Left kidney (tissue), 1 donor: ENCODE measurements at regions not wholly inside any gene's neighbourhood (a gene's known extent, or its start where the extent isn't known, plus 50 kb on each side); places are given as distances from the start of the nearest gene placed in this dataset.

ENCODE experiments used
- DNase-seq: peaks from one replicate; pipeline ENCODE4 v3.0.0-alpha.2; 2013

DNA sequence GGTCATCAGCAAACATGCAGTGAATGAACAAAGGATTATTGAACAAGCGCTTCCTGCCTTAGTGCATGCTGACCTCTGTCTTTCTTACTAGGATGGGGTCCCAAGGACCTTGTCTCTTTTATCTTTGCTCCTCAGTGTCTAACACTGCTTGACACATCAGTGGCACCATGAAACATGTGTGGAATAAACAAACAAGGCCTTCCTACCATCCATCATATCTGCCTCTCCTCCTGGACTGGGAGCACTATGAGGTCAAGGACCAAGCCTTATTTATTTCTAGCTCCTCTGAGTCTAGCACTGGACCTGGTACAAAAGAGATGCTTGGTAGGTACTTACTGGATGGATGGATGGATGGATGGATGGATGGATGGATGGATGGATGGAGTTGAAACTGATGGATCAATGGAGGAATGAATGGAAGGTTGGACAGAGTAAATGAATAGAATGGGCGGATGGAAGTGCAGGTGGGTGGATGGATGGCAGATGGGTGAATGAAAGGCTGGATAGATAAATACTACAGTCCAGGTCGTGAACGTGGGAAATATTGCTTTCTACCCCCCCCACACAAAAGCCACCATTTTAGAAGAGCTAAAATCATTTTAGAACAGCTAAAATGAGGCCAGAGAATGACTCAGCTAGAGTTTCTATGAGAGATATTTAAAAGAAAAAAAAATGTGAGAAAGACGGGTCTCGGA is 104.1 kb upstream of the PTPN1 start:
- DNase-seq = no peak

DNA sequence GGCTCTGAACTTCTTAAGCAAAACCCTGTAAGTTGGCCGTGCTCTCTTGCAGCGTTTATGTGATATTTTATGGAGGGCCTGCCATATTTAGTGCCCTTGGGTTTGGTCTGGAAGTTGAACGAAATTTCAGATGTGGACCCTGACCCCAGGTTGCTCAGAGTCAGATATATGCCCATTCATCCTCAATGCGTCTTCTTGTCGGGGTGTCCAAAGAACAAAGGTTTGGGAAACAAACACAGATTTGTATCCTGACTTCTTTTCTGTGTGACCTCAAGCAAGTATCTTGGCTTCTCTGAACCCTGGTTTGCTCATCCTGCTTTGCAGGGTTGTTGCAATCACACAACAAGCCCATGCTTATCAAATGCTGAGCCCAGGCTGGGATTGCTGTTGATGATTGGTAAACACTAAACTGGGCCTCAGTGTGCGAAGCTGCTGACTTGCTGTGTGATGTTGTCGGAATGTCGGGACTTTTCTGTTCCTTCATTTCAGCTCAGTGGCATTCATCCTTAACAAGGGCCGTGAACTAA is 103.5 kb upstream of the PTPN1 start:
- DNase-seq = no peak

DNA sequence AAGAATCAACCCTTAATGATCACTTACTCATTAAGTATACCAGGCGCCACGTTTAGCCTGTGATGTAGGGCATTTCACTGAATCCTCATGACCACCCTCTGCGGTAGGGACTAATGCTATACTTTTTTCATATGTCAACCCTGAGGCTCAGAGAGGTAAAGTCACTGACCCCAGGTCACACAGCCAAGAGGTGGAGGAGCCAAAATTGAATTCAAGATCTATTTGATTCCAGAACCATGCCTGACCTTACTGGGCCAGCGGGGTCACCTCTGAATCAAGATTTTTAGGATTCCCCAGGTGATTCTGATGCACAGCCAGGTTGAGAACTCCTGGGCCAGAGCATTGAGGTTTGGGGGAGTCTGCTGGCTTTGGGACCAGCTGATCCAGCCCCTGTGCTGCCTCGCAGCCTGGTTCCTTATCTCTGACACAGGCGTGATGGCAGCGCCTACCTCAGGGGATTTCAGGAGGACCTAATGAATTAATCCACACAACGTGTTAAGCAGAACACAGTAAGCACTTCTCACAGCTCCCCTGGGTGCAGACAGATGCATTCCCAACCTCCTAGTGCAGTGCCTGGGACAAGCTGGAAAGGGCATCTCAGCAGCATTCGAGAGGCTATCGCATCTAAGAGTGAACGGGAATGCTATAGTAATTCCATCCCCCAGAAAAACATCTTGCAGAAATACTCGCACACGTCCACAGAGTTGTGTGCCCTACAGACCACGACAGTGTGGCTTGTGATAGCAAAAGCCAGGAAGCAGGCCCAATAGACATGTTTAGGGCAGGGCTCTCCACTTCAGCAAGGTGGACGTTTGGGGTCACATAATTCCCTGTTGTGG is 101.4 kb upstream of the PTPN1 start:
- DNase-seq = no peak

DNA sequence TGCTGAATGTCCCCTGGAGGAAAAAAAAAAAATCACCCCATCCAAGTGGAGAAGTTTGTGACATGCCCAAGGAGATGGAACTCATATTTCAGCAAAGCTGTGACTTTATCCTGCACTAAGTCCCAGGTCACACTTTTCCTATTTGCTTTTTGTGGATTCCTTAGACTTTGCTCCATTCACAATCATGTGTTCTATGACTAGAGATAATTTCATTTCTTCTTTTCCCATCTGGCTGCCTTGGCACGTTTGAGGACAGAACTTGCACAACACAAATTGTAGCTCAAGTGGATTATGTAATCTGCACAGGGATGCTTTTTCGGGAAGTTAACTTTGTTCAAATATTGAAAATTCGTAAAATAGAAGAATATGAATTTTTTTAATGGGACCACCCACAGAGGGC is 100.7 kb upstream of the PTPN1 start:
- DNase-seq = no peak

DNA sequence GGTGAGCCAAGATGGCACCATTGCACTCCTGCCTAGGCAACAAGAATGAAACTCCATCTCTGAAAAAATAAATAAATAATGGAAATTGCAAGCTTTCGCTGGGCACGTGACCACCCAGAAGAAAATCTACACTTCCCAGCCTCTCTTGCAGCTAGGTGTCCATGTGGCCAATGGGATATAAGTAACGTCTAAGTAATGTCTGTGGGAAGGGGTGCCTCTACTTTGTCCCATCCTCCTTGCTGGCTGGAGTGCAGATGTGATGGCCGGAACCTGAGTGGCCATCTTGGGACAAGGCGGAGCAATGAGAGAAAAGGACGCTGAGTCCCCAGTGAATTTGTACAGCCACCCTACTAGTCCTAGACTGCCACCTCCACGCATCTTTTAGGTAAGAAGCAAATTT is 99.8 kb upstream of the PTPN1 start:
- no peak for DNase-seq

DNA sequence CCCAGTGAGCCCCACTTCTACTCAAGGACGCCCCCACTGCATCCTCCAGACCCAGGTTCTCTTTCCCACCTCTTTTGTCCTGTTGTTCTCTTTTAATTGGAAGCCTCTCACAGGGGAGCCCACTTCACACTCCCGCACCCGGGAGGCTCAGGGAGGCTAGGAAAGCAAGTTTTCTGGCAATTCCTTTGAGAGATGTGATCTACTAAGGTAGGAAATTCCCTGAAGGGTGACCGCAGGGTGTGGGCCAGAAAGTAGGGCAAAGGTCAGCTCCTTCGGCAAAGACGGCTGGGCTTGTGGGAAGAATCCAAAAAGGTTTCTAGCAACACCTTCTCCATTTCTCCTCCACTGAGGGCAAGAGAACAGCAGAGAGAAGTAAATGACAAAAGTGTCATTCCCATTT is 98.1 kb upstream of the PTPN1 start:
- no peak for DNase-seq

DNA sequence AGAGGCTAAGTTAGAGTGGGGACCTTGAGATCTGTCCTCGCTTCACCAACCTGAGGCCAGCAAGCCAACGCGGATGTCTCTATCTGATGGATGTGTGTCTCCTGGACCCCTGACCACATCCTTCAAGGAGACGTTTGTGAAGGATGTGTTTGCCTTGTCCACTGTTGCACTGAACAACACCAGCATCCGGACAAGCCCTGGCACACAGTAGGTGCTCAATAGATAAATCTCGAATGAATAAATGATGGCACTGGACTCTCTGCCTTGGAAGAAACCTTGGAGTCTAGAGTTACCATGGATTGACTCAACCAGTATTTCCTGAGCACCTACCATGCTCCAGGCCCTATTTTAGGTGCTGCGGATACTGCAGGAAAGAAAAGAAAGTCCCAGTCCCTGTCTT is 97.7 kb upstream of the PTPN1 start:
- DNase-seq = no peak

DNA sequence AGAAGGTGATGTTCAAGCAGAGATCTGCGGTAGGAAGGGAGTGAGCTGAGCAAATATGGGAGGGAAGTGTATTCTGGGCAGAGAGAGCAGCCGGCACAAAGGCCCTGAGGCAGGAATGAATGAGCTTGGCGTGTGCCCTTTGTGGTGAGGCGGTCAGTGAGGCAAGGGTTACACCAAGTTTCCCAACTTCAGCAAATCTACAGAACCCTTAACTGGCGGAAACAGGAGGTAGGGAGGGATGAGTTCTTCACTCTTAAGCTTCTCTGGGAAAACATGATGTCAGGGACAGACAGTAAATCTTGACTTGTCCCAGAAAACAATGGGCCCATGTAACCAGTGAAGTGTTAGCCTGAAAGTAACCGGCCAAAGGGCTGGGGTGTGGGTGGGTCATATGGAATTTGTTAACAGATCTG is 97.1 kb upstream of the PTPN1 start:
- no peak for DNase-seq

DNA sequence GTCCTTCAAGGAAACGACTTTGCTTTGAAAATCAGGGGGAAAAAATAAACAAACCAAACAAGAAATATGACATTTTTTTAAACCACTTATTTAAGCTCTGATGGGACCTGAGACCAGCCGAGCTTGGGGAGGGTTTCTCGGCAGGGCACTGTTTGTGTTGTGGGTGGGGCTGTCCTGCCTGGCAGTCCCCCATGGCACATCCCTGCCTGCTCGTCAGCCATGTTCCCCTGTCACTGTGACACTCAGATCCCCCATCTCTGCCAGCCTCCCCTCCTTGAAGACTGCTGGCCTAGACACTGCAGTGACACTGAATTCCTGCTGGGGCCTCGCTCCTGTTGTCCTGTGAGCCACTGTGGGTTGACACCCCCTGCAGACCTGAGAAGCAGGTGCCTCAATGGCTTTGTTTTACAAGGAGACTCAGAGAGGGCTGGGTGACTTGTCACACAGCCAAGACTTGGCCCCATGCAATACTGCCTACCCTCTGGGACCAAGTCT is 95.1 kb upstream of the PTPN1 start:
- no peak for DNase-seq

DNA sequence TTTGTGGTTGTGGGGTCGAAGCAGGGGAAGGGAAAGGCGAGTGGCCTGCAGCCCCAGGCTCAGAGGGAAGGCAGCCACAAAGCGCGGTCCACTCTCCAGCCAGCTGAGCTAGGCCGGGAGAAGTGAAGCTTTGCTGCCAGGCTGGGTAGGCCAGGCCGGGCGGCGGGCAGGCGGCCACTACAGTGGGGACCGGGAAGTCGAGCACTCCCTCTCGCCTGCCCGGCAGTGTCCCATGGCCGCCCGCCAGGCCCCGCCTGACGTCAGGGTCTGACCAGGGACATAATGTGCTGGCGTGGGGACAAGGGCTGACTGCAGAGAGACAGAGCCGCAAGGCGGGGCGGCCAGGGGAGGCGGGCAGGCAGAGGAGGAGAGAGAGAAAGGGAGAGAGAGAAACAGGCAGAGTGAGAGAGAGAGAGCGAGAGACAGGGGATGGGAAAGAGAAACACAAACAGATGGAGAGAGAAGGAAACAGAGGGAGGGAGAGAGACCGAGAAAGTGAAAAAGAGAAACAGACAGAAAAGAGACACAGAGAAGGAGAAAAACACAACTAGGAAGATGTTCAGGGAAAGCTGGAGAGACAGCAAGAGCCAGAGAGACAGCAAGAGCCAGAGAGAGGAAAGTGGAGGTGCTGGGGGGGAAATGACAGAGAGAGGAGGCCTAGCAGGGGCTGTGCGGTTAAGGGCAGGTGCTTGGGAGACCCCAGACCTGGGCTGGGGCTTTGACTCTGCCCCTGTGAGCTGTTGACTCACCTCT is 94.5 kb upstream of the PTPN1 start:
- peak; percentile 77 for DNase-seq

DNA sequence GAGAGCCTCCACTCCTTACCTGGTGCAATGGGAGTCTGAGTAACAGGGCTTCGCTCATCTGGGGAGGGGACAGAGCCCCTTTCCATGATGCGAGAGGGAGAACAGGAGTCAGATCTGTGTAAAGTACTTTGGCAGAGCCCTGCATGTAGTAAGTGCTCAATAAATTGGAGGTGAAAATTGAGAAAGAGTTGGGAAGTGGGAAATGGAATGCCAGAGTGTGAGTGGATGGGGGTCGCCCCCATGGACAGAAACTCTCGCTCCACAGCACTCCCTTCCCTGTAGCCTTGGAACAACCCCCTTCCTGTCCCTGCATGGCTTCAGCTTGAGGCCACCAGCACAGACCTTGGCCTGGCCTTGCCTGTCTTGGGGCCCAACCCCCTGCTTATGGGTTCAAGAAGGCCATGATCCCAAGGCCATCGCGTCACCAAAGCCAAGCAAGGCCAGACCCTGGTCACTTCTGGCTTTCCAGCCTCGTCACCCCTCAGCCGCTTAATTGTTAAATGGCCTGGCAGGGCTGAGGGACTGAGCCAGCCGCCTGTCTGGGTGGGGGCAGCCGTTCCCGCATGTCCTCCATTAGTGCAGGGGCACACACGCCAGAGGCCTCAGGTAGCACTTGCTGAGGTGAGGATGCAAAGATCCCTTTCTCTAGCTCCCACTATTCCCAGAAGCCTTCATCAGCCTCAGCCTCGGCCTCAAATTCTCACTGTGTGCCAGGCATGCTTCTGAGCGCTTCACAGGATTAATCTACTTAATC is 93.7 kb upstream of the PTPN1 start:
- DNase-seq = no peak

DNA sequence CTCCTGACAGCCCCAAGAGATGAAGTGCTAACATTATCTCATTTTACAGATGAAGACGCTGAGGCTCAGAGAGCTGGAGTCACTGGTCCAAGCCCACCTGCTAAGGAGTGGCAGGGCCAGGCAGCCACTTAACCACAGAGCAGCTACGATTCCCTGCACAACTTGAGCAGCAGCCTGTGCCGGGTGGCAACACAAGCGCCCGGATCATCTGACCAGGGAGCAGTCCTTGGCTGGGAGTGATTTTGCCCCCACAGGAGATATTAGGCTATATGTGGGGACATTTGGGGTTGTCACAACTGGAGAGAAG is 93.2 kb upstream of the PTPN1 start:
- no peak for DNase-seq

DNA sequence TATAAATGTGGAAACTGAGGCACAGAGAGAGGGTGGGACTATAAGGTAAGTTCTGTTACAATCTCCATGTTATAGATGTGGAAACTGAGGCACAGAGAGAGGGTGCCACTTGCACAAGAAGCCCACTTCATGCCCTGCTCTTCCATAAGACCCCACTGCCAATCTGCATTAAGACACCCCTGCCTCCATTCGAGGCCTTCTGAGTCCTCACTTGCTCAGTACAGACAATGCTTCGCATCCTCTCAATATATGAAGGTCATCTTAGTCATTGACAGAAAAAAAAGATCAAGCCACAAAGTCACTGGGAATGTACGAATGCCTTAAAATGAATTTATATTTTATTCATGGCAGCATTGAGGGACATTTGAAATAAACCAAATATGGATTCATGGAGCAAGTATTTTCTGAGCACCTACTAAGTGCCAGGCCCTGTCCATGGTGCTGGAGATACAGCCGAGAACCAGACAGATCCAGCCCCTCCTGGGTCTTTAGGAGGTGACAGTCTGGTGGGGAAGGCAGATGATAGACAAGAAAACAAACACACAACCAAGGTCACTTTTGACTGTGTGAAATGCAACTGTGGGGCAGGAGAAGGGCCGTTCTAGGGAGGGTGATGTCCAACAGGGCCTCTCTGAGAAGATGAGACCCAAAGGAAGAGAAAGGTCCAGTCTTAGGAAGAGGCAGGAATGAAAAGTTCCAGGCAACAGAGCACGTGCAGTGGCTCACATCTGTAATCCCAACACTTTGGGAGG is 92.5 kb upstream of the PTPN1 start:
- no peak for DNase-seq

DNA sequence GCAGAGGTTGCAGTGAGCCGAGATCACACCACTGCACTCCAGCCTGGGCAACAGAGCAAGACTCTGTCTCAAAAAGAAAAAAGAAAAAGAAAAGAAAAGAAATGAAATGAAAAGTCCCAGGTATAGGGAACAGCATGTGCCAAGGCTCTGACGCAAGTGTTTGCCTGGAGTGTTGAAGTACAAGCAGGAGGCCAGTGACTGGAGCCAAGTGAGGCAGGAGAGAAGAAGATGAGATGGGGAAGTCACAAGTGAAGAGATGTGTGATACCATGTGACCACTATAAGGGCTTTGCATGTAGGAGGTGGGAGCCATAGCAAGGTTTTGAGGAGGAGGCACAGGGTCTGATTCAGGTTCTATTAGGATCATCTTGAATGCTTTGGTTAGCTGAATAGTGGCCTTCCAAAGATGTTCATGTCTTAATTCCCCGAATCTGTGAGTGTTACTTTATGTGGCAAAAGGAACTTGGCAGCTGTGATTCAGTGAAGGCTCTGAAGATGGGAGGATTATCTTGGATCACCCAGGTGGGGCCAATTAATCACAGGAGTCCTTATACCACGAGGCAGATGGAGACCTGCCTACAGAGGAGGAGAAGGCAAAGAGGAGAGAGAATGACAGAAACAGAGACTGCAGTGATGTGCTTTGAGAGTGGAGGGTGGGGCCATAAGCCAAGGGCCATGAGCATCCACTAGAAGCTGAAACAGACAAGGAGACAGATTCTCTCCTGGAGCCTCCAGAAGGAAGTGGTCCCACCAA is 91.1 kb upstream of the PTPN1 start:
- DNase-seq = no peak

DNA sequence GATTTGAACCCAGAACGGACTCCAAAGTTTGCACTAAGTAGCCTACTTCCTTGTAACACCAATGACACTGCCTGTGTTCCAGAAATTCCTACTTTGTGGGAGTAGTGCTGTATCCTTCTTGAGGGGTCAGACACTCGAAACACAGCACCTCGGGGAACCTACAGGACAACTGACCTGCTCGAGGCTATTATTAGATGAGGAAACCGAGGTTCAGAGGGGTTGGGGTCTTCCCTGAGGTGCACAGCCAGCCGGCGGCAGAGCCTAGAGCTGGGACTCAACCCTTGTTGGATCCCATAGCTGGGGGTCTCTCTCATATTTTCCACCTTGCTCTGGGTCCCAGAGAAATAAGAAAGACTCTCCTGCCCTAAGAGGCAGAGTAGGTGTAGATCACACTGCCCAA is 89.8 kb upstream of the PTPN1 start:
- DNase-seq = no peak

DNA sequence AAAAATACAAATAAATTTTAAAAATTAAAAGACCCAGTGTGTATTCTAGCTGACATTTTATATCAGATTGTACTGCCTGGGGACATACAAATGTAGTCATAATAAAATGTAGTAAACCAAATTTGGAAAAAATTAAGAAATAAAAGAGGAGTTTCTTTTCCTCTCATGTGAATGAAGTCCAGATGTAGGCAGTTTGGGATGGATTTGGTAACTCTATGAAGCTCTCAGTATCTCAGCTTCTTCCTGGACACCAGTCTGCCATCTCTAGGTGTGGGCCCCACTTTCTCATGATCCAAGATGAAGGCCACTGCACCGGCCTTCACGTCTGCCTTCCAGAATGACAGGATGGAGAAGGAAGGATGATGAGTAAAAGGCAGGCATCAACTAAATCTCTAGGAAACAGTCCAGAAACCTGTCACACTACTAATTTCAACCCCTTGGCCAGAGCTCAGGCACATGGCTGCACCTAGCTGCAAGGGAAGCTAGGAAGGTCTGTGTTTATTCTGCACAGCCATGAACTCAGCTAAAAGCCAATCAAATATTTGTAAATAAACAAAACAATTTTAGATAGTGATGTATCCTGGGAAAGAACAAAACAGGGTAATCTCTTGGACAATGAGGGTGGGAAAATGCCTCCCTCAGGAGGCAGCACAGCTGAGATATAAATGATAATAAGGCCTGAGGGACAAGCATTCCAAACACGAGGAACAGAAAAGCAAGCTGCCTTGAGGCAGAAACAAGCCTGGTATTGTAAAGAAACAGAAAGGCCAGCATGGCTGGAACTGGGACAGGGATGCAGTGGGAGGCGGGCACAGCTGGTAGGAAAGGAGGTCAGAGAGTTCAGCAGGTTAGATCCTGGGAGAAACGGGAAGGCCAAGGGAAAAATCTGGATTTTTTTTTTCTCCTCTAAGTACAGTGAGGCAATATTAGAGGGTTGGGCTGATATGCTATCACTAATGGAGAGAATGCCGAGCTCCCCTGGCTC is 88.5 kb upstream of the PTPN1 start:
- DNase-seq = no peak

DNA sequence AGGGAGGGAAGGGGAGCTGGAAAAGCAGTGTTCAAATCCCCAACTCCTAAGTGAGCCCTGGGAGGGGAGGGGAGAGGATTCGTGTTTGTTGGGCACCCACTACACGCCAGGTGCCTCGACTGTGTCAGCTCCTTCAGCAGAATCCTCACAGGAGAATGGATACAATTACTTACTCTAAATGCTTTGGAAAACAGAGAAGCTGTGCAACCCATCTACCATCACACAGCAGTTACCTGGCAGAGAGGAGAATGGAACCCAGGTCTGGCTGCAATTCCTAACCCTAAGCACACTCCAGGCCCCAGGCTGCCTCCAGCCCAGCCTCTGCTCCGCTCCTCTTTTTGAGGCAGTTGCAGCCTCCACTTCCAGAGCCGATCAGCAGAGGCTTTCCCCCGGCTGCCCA is 86.4 kb upstream of the PTPN1 start:
- DNase-seq = no peak

DNA sequence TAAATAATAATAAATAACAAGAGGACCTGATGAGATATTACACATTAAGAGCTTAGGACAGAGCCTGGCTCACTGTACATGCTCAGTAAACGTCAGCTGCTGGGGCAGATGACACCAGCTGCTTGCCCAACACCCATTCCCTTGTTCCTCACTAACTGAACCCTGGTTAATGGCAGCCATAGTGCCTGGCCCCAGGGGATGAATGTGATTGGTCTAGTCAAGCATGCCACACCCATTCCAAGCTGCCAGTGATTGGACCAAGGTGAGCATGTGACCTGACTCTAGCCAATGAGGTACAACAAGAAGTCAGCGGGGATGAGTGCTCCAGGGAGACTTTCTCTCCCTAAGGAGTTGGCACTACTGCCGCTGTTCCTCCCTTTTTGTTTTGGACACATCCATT is 85.1 kb upstream of the PTPN1 start:
- no peak for DNase-seq
